A549 (cell line): ENCODE measurements at regions not wholly inside any gene's neighbourhood (a gene's known extent, or its start where the extent isn't known, plus 50 kb on each side); places are given as distances from the start of the nearest gene placed in this dataset.
"Not testable (repeated sequence)": the region's sequence is repeated elsewhere in the genome, so short reads cannot be mapped to it uniquely, and the experiment has no call there.

Experiments used
- ATAC-seq, 2 experiments: fragments of 200-7000 bp in 1 of 2; fragments of >200 bp in 1 of 2; cut with Nextera tagmentation in 1 of 2; cut with Tn5 transposase in 1 of 2; 3 replicates each; pipeline versions ENCODE4 v1.8.0 to v1.9.1; 2018 to 2020; ENCODE audit warnings: mild to moderate bottlenecking in 1 of 2, moderate library complexity in 1 of 2
- CTCF ChIA-PET: fragments of 300-600 bp; sonication (Branson Sonifier 250); formaldehyde crosslinking; extraction: SDS; loops from one replicate; lab custom pipeline; 2021; ENCODE audit warnings: antibody characterized with exemption, inconsistent platforms; lab: Yijun Ruan, JAX
- POLR2A ChIA-PET: fragments of 350-600 bp; formaldehyde crosslinking; extraction: SDS; loops from one replicate; lab custom pipeline; 2021; ENCODE audit warnings: antibody characterized with exemption, inconsistent platforms; lab: Yijun Ruan, JAX
- DNase-seq, 2 experiments: peaks; one replicate each; pipeline versions ENCODE4 v3.0.0 to v3.0.0-alpha.2; 2011 to 2016; ENCODE audit warnings: low read depth in 1 of 2, low spot score in 1 of 2
- FAIRE-seq: peaks from 2 replicates; lab custom pipeline; 2011; peaks lifted over from hg19 to GRCh38; lab: Jason Lieb, UNC
- H3K27ac ChIP-seq, 2 experiments: fragments of >200 bp; sonication (Bioruptor Twin); formaldehyde crosslinking; 3 replicates each; pipeline ENCODE4 v1.5.1; 2016 to 2017
- H3K4me1 ChIP-seq: fragments of >200 bp; sonication (Bioruptor Twin); formaldehyde crosslinking; 3 replicates; pipeline ENCODE4 v1.6.1; 2016
- H3K4me2 ChIP-seq: fragments of >200 bp; sonication (Bioruptor Twin); formaldehyde crosslinking; 3 replicates; pipeline ENCODE4 v1.6.1; 2016
- H3K4me3 ChIP-seq: fragments of >200 bp; sonication (Bioruptor Twin); formaldehyde crosslinking; 3 replicates; pipeline ENCODE4 v1.5.1; 2016
- H3K9me3 ChIP-seq: fragments of >200 bp; sonication (Bioruptor Twin); formaldehyde crosslinking; 3 replicates; pipeline ENCODE4 v1.6.1; 2016
- ATOH8 ChIP-seq: fragments of 250-450 bp; sonication (Bioruptor Pico); IDR thresholded peaks from 2 replicates; pipeline ENCODE4 v1.5.0; 2020; ENCODE audit warnings: low read depth, mild to moderate bottlenecking, moderate library complexity
- BHLHE40 ChIP-seq: IDR thresholded peaks from 2 replicates; pipeline ENCODE4 v1.6.1; 2012; ENCODE audit warnings: low read depth, low read length, inconsistent platforms
- CHD2 ChIP-seq: fragments of 150-350 bp; IDR thresholded peaks from 2 replicates; pipeline ENCODE4 v1.6.1; 2014; ENCODE audit warnings: low read length; ENCODE audit not compliant: partially characterized antibody
- ESRRA ChIP-seq: fragments of 150-350 bp; IDR thresholded peaks from 2 replicates; pipeline ENCODE4 v1.6.1; 2014; ENCODE audit warnings: mild to moderate bottlenecking, low read length, borderline replicate concordance
- FOXS1 ChIP-seq: fragments of 250-450 bp; sonication (Bioruptor Pico); IDR thresholded peaks from 2 replicates; pipeline ENCODE4 v1.5.0; 2020; ENCODE audit warnings: mild to moderate bottlenecking, moderate library complexity
- HEYL ChIP-seq: fragments of 250-450 bp; sonication (Bioruptor Pico); IDR thresholded peaks from 2 replicates; pipeline ENCODE4 v1.8.0; 2021; ENCODE audit warnings: mild to moderate bottlenecking, moderate library complexity
- HMGXB4 ChIP-seq: fragments of 250-450 bp; sonication (Bioruptor Pico); IDR thresholded peaks from 2 replicates; pipeline ENCODE4 v1.5.0; 2021; ENCODE audit warnings: mild to moderate bottlenecking, moderate library complexity, borderline replicate concordance
- HOXA7 ChIP-seq: fragments of 250-450 bp; sonication (Bioruptor Pico); IDR thresholded peaks from 2 replicates; pipeline ENCODE4 v1.5.0; 2020; ENCODE audit warnings: mild to moderate bottlenecking, moderate library complexity
- HOXB13 ChIP-seq: fragments of 250-450 bp; sonication (Bioruptor Pico); IDR thresholded peaks from 2 replicates; pipeline ENCODE4 v1.5.0; 2020; ENCODE audit warnings: low read depth, mild to moderate bottlenecking, moderate library complexity
- HOXB5 ChIP-seq: fragments of 250-450 bp; sonication (Bioruptor Pico); IDR thresholded peaks from 2 replicates; pipeline ENCODE4 v1.5.0; 2020; ENCODE audit warnings: mild to moderate bottlenecking, moderate library complexity
- KDM1A ChIP-seq: fragments of 200-600 bp; sonication (generic); IDR thresholded peaks from 2 replicates; pipeline ENCODE4 v1.6.1; 2016; ENCODE audit warnings: low read depth, mild to moderate bottlenecking
- MAFK ChIP-seq: fragments of 450-650 bp; IDR thresholded peaks from 2 replicates; pipeline ENCODE4 v1.6.1; 2014; ENCODE audit not compliant: partially characterized antibody
- MYC ChIP-seq: IDR thresholded peaks from 2 replicates; pipeline ENCODE4 v1.6.1; 2012; ENCODE audit warnings: mild to moderate bottlenecking, inconsistent platforms, low read length, improper control_type of control experiment, borderline replicate concordance
- POLR2A ChIP-seq: IDR thresholded peaks from 2 replicates; pipeline ENCODE4 v1.6.1; 2012; ENCODE audit warnings: mild to moderate bottlenecking, low read length
- RAD21 ChIP-seq, 2 experiments: fragments of >200 bp in 1 of 2; sonication (Bioruptor Twin) in 1 of 2; formaldehyde crosslinking in 1 of 2; IDR thresholded peaks in 1 of 2; conservative IDR thresholded peaks in 1 of 2; 2 replicates in 1 of 2; 3 replicates in 1 of 2; pipeline ENCODE4 v1.6.1; 2012 to 2018; ENCODE audit warnings: inconsistent platforms in 1 of 2
- REST ChIP-seq: fragments of 200-600 bp; sonication (generic); IDR thresholded peaks from 2 replicates; pipeline ENCODE4 v1.6.1; 2016; ENCODE audit warnings: antibody characterized with exemption, mild to moderate bottlenecking, moderate library complexity
- RFX5 ChIP-seq: fragments of 450-650 bp; IDR thresholded peaks from 2 replicates; pipeline ENCODE4 v1.7.1; 2014; ENCODE audit warnings: antibody characterized with exemption, mild to moderate bottlenecking, moderate library complexity
- SREBF2 ChIP-seq: fragments of 450-650 bp; IDR thresholded peaks from 2 replicates; pipeline ENCODE4 v1.6.1; 2014; ENCODE audit warnings: mild to moderate bottlenecking, moderate library complexity
- TFCP2L1 ChIP-seq: fragments of 250-450 bp; sonication (Bioruptor Pico); IDR thresholded peaks from 2 replicates; pipeline ENCODE4 v1.5.0; 2021; ENCODE audit warnings: mild to moderate bottlenecking
- ZNF302 ChIP-seq: fragments of 250-450 bp; sonication (Bioruptor Pico); IDR thresholded peaks from 2 replicates; pipeline ENCODE4 v1.9.0; 2021; ENCODE audit warnings: inconsistent platforms, mild to moderate bottlenecking, moderate library complexity
- WGBS: methylation state at CpG from one replicate; pipeline ENCODE4 v1.1.6; 2017; ENCODE audit errors: missing lambda C conversion rate; 5-methylcytosine and 5-hydroxymethylcytosine counted together

- TF ChIP-seq TFCP2L1 (CRISPR knock-in tag) (no peak), HEYL (CRISPR knock-in tag) (no peak)
These were observed 213.0 kb upstream of the HAAO start (continued) for GRCh38 chr2:43005245-43005974.

GRCh38 chr2:43004879-43005244 lies 212.5 kb upstream of the HAAO start:
- no peak overlapping the region for H3K4me3 ChIP-seq
- TF ChIP-seq HOXB5 (CRISPR knock-in tag) (no peak), HOXA7 (no peak), RAD21 (conservative IDR thresholded peaks at IDR 0.05 in 1 of 2, IDR thresholded peaks at IDR 0.05 in 1 of 2) (no peak), ATOH8 (CRISPR knock-in tag) (no peak), ZNF302 (CRISPR knock-in tag) (no peak), HOXB13 (no peak), SREBF2 (no peak), POLR2A (no peak), RFX5 (no peak), FOXS1 (CRISPR knock-in tag) (no peak), ESRRA (no peak), KDM1A (no peak), HMGXB4 (CRISPR knock-in tag) (no peak), CHD2 (no peak), BHLHE40 (no peak), REST (no peak), MYC (no peak), MAFK (no peak)
- H3K9me3 ChIP-seq, result no peaks in the 10 kb centered on the region
- POLR2A ChIA-PET, result interaction anchor here (1.4 kb wide), 1 partner anchor 591 kb away, joined by 3 read pairs; the partner anchor contains the start of gene THADA
- no peak for FAIRE-seq
- ATAC-seq, result no peak
- peak overlapping the region; percentile 51 to 58; a peak in 2 of 6 replicates for H3K27ac ChIP-seq
- CTCF ChIA-PET, result interaction anchor here (0.8 to 4.0 kb wide), 8 partner anchors 17 to 219 kb away, joined by 3 to 11 read pairs (median 4); no protein-coding TSS in a partner anchor
- H3K4me1 ChIP-seq, result peaks cover 17% of the 10 kb centered on the region
- DNase-seq, result no peak
- WGBS, result 89% methylated on average over 5 of the region's 5 CpGs
- H3K4me2 ChIP-seq, result no peak overlapping the region; the same call in 2 of the 3 replicates

GRCh38 chr2:43004126-43004865 lies 211.9 kb upstream of the HAAO start:
- H3K4me1 ChIP-seq, result peaks cover 23% of the 10 kb centered on the region
- ATAC-seq, DNase-seq, H3K27ac ChIP-seq, H3K9me3 ChIP-seq, H3K4me3 ChIP-seq, FAIRE-seq, H3K4me2 ChIP-seq: not testable (repeated sequence)
- ChIA-PET CTCF (interaction anchor here (1.0 to 4.0 kb wide), 7 partner anchors 17 to 220 kb away, joined by 3 to 11 read pairs (median 4); no protein-coding TSS in a partner anchor), POLR2A (interaction anchor here (1.4 kb wide), 1 partner anchor 592 kb away, joined by 3 read pairs; the partner anchor contains the start of gene THADA)
- WGBS, result 80% methylated on average over 11 of the region's 11 CpGs
